ENCODE measurements at regions not wholly inside any gene's neighbourhood (a gene's known extent, or its start where the extent isn't known, plus 50 kb on each side); places are given as distances from the start of the nearest gene placed in this dataset.

- Mint-ChIP-seq H3K36me3 (ENCODE audit: low read depth) (no peaks in the 10 kb centered on the region), H3K27ac (no peak overlapping the region), H3K9me3 (no peaks in the 10 kb centered on the region), H3K4me3 (no peak overlapping the region), H3K27me3 (no peaks in the 10 kb centered on the region), H3K4me1 (no peaks in the 10 kb centered on the region)
- DNase-seq: no peak
- intact Hi-C loops (cut with micrococcal nuclease): no loop called here
These were observed 242.6 kb downstream of the TTC32 start for GRCh38 chr2:19659024-19659792.

- Mint-ChIP-seq H3K36me3 (ENCODE audit: low read depth) (no peaks in the 10 kb centered on the region), H3K4me3 (no peak overlapping the region), H3K27me3 (no peaks in the 10 kb centered on the region), H3K4me1 (no peaks in the 10 kb centered on the region), H3K27ac (no peak overlapping the region), H3K9me3 (no peaks in the 10 kb centered on the region)
- DNase-seq: no peak
- intact Hi-C loops (cut with micrococcal nuclease): no loop called here
These were observed 245.8 kb downstream of the TTC32 start for GRCh38 chr2:19656011-19656410.

- no peak overlapping the region for H3K27ac Mint-ChIP-seq
- H3K4me3 Mint-ChIP-seq: no peak overlapping the region
- intact Hi-C loops (cut with micrococcal nuclease): no loop called here
- no peaks in the 10 kb centered on the region for H3K36me3 Mint-ChIP-seq (ENCODE audit: low read depth)
- no peaks in the 10 kb centered on the region for H3K4me1 Mint-ChIP-seq
- no peak for DNase-seq
- H3K27me3 Mint-ChIP-seq: no peaks in the 10 kb centered on the region
- no peaks in the 10 kb centered on the region for H3K9me3 Mint-ChIP-seq
These were observed 247.3 kb downstream of the TTC32 start for GRCh38 chr2:19654310-19655090.

- no peak for DNase-seq
- no peaks in the 10 kb centered on the region for H3K36me3 Mint-ChIP-seq (ENCODE audit: low read depth)
- H3K9me3 Mint-ChIP-seq: no peaks in the 10 kb centered on the region
- no peaks in the 10 kb centered on the region for H3K4me1 Mint-ChIP-seq
- no peaks in the 10 kb centered on the region for H3K27me3 Mint-ChIP-seq
- H3K4me3 Mint-ChIP-seq: no peak overlapping the region
- H3K27ac Mint-ChIP-seq: no peak overlapping the region
- intact Hi-C loops (cut with micrococcal nuclease): no loop called here
These were observed 248.3 kb downstream of the TTC32 start for GRCh38 chr2:19653509-19653908.

GRCh38 chr2:19652811-19653210 is 249.0 kb downstream of the TTC32 start:
- Mint-ChIP-seq H3K36me3 (ENCODE audit: low read depth) (no peaks in the 10 kb centered on the region), H3K27ac (no peak overlapping the region), H3K4me3 (no peak overlapping the region), H3K27me3 (no peaks in the 10 kb centered on the region), H3K9me3 (no peaks in the 10 kb centered on the region), H3K4me1 (no peaks in the 10 kb centered on the region)
- intact Hi-C loops (cut with micrococcal nuclease): no loop called here
- no peak for DNase-seq

- Mint-ChIP-seq H3K36me3 (ENCODE audit: low read depth) (no peaks in the 10 kb centered on the region), H3K4me3 (no peak overlapping the region), H3K4me1 (no peaks in the 10 kb centered on the region), H3K9me3 (no peaks in the 10 kb centered on the region), H3K27ac (no peak overlapping the region), H3K27me3 (no peaks in the 10 kb centered on the region)
- intact Hi-C loops (cut with micrococcal nuclease): no loop called here
- no peak for DNase-seq
These were observed 250.3 kb downstream of the TTC32 start for GRCh38 chr2:19651466-19651865.

- no peak overlapping the region for H3K4me3 Mint-ChIP-seq
- no peak for DNase-seq
- intact Hi-C loops (cut with micrococcal nuclease): no loop called here
- H3K9me3 Mint-ChIP-seq: no peaks in the 10 kb centered on the region
- H3K4me1 Mint-ChIP-seq: no peaks in the 10 kb centered on the region
- H3K36me3 Mint-ChIP-seq (ENCODE audit: low read depth): no peaks in the 10 kb centered on the region
- H3K27me3 Mint-ChIP-seq: no peaks in the 10 kb centered on the region
- H3K27ac Mint-ChIP-seq: no peak overlapping the region
These were observed 251.9 kb downstream of the TTC32 start for GRCh38 chr2:19649785-19650380.

- Mint-ChIP-seq H3K27me3 (no peaks in the 10 kb centered on the region), H3K27ac (no peak overlapping the region), H3K36me3 (ENCODE audit: low read depth) (no peaks in the 10 kb centered on the region), H3K4me3 (no peak overlapping the region), H3K9me3 (no peaks in the 10 kb centered on the region), H3K4me1 (no peaks in the 10 kb centered on the region)
- intact Hi-C loops (cut with micrococcal nuclease): no loop called here
- DNase-seq: no peak
These were observed 252.6 kb downstream of the TTC32 start for GRCh38 chr2:19649142-19649541.

- Mint-ChIP-seq H3K9me3 (no peaks in the 10 kb centered on the region), H3K4me3 (no peak overlapping the region), H3K4me1 (no peaks in the 10 kb centered on the region), H3K27ac (no peak overlapping the region), H3K36me3 (ENCODE audit: low read depth) (no peaks in the 10 kb centered on the region), H3K27me3 (no peaks in the 10 kb centered on the region)
- intact Hi-C loops (cut with micrococcal nuclease): no loop called here
- no peak for DNase-seq
These were observed 253.2 kb downstream of the TTC32 start for GRCh38 chr2:19648583-19648982.

GRCh38 chr2:19646987-19647386 is 254.8 kb downstream of the TTC32 start:
- Mint-ChIP-seq H3K9me3 (no peaks in the 10 kb centered on the region), H3K36me3 (ENCODE audit: low read depth) (no peaks in the 10 kb centered on the region), H3K27me3 (no peaks in the 10 kb centered on the region), H3K4me1 (no peaks in the 10 kb centered on the region), H3K4me3 (no peak overlapping the region), H3K27ac (no peak overlapping the region)
- DNase-seq: no peak
- intact Hi-C loops (cut with micrococcal nuclease): no loop called here

GRCh38 chr2:19644763-19645162 is 257.0 kb downstream of the TTC32 start:
- no peak overlapping the region for H3K27ac Mint-ChIP-seq
- no peak overlapping the region for H3K4me3 Mint-ChIP-seq
- no peaks in the 10 kb centered on the region for H3K36me3 Mint-ChIP-seq (ENCODE audit: low read depth)
- H3K9me3 Mint-ChIP-seq: no peaks in the 10 kb centered on the region
- intact Hi-C loops (cut with micrococcal nuclease): no loop called here
- H3K4me1 Mint-ChIP-seq: no peaks in the 10 kb centered on the region
- no peaks in the 10 kb centered on the region for H3K27me3 Mint-ChIP-seq
- DNase-seq: no peak

- peak; percentile 49 for DNase-seq
- no peak overlapping the region for H3K4me3 Mint-ChIP-seq
- H3K36me3 Mint-ChIP-seq (ENCODE audit: low read depth): no peaks in the 10 kb centered on the region
- intact Hi-C loops (cut with micrococcal nuclease): no loop called here
- no peaks in the 10 kb centered on the region for H3K4me1 Mint-ChIP-seq
- no peak overlapping the region for H3K27ac Mint-ChIP-seq
- H3K27me3 Mint-ChIP-seq: no peaks in the 10 kb centered on the region
- H3K9me3 Mint-ChIP-seq: no peaks in the 10 kb centered on the region
These were observed 258.7 kb downstream of the TTC32 start for GRCh38 chr2:19643117-19643518.

- H3K9me3 Mint-ChIP-seq: no peaks in the 10 kb centered on the region
- no peak overlapping the region for H3K4me3 Mint-ChIP-seq
- no peaks in the 10 kb centered on the region for H3K27me3 Mint-ChIP-seq
- H3K36me3 Mint-ChIP-seq (ENCODE audit: low read depth): no peaks in the 10 kb centered on the region
- intact Hi-C loops (cut with micrococcal nuclease): no loop called here
- peak; percentile 30 for DNase-seq
- no peak overlapping the region for H3K27ac Mint-ChIP-seq
- H3K4me1 Mint-ChIP-seq: no peaks in the 10 kb centered on the region
These were observed 259.3 kb downstream of the TTC32 start for GRCh38 chr2:19642501-19642900.

- Mint-ChIP-seq H3K4me3 (no peak overlapping the region), H3K27me3 (no peaks in the 10 kb centered on the region), H3K4me1 (no peaks in the 10 kb centered on the region), H3K27ac (no peak overlapping the region), H3K9me3 (no peaks in the 10 kb centered on the region), H3K36me3 (ENCODE audit: low read depth) (no peaks in the 10 kb centered on the region)
- intact Hi-C loops (cut with micrococcal nuclease): no loop called here
- DNase-seq: peak; percentile 27
These were observed 265.8 kb downstream of the TTC32 start for GRCh38 chr2:19635951-19636510.

Measured in activated CD4-positive, alpha-beta T cell treated with anti-CD3 and anti-CD28 coated beads, Interleukin-2, amount 10 ng/mL, durations not matched to agents 24 days and 14 days (primary cell).